H7 (cell line): ENCODE measurements at regions not wholly inside any gene's neighbourhood (a gene's known extent, or its start where the extent isn't known, plus 50 kb on each side); places are given as distances from the start of the nearest gene placed in this dataset.

ENCODE experiments used
- DNase-seq: peaks from one replicate; pipeline ENCODE4 v3.0.0; 2012
- H3K27me3 ChIP-seq: 2 replicates; pipeline ENCODE4 v1.6.0; 2011; ENCODE audit warnings: mild to moderate bottlenecking, low read length; ENCODE audit not compliant: control insufficient read depth, insufficient read depth
- H3K36me3 ChIP-seq: replicated peaks from 2 replicates; pipeline ENCODE4 v1.5.1; 2011; ENCODE audit warnings: low read length; ENCODE audit not compliant: control insufficient read depth, insufficient read depth
- H3K4me3 ChIP-seq: 2 replicates; pipeline ENCODE4 v1.5.1; 2011; ENCODE audit warnings: low read depth, mild to moderate bottlenecking, control low read depth, low read length, moderate library complexity; ENCODE audit not compliant: insufficient read depth

DNA sequence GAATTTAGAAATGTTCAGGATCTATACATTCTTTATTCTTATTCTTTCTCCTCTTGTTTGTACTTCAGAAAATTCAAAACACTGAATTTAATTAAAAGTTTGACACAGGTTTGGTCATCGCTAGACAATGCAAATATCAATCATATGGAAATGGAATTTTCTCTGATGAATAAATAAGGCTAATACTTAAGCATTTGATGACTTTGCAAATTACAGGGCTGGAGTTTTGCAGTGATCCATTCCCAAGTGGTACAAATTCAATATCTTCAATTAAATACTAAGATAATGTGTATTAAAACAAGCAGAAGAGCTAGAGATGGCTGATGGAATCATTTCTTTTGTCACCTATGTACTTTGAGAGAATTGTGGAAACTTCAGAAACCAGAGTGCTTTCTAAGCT is 439.6 kb downstream of the DYNC2H1 start:
- Histone ChIP-seq H3K4me3 (no peak overlapping the region), H3K36me3 (no peaks in the 10 kb centered on the region), H3K27me3 (no peaks in the 10 kb centered on the region)
- no peak for DNase-seq

DNA sequence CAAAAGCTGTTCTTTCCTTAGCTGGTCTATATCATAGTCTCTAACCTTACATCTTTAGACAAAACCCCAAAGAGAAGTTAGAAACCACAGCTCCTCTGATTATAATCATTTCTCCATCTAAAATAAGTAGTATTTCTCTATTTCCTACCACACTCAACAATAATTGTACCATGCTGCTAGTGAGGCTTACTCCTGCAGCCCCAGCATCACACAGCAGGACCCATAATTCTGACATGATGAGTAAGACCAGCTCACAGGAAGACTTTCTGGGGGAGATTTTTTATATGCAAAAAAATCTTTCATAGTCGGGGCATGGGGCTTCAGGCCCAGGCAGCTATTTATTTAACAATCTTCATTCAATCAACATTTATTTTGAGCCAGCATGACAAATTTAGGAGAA is 441.6 kb downstream of the DYNC2H1 start:
- Histone ChIP-seq H3K36me3 (no peaks in the 10 kb centered on the region), H3K27me3 (no peaks in the 10 kb centered on the region), H3K4me3 (no peak overlapping the region)
- DNase-seq: no peak

DNA sequence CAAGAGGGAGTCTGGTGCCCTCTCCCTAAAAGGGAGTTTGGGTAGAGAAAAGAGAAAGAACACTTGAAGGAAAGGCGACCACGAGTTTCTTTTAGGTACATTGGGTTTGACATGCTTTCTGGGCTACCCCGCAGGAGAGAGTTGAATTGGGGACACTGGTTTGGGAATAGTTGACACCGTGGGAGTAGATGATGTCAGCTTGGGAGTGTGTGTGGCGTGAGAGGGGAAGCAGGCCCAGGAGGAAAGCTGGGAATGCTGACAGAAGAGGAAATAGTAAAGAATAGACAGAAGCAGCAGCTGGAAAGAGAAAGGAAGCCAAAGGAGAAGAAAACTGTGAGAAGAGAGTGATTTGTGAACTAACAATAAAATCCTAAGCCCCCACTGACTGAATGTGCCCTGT is 442.9 kb downstream of the DYNC2H1 start:
- Histone ChIP-seq H3K27me3 (no peaks in the 10 kb centered on the region), H3K4me3 (no peak overlapping the region), H3K36me3 (no peaks in the 10 kb centered on the region)
- no peak for DNase-seq

GRCh38 chr11:103556171-103556570 is 446.9 kb downstream of the DYNC2H1 start:
- no peaks in the 10 kb centered on the region for H3K27me3 ChIP-seq
- H3K4me3 ChIP-seq: no peak overlapping the region
- DNase-seq: no peak
- no peaks in the 10 kb centered on the region for H3K36me3 ChIP-seq

DNA sequence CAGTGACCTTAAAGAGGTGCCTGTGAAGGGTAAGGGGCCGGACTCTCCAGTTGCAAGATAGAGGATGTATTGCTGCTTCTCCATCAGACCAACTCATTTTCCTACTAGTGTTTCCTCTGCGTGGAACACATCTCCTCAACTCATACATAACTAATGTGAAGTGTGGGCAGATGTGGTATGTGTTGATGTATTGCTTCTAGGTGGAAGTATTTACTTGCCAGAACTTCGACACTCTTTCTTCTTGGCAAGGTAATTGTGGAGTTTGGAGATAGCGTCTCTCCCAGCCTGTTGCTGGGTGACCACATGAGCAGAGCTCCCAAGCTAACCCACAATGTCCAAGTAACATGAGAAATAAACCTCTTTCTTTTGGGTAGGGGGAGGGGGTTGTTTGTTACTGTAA is 456.9 kb downstream of the DYNC2H1 start:
- Histone ChIP-seq H3K36me3 (no peaks in the 10 kb centered on the region), H3K27me3 (no peaks in the 10 kb centered on the region), H3K4me3 (no peak overlapping the region)
- no peak for DNase-seq

- Histone ChIP-seq H3K36me3 (no peaks in the 10 kb centered on the region), H3K27me3 (no peaks in the 10 kb centered on the region), H3K4me3 (no peak overlapping the region)
- DNase-seq: no peak
These were observed 454.7 kb upstream of the DDI1 start for GRCh38 chr11:103581760-103582159.

DNA sequence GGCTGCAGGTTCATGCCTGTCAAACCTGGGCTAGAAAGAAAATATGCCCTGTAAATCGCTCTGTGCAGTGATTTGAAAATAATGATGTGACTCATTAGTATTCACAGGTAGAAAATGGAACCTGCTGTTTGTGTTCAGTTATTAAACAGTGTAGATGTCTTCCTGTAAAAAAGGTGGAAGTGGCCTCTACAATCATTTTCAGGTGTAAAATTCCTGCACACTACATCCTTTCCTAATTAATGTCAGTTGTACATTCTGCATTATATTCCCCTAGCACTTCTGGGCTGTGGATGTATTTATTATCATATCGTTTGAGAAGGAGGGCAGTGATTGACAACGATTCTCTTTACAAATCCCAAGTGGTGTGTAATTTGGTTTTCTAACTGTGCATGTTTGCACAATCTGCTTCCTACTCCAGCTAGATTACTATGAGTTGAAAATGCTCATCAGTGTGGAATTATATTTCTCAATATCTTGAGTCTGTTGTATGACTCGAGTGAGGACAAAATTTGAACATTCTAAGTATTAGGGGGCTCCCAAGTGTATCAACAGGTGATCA is 454.0 kb upstream of the DDI1 start:
- H3K27me3 ChIP-seq: no peaks in the 10 kb centered on the region
- no peak for DNase-seq
- no peaks in the 10 kb centered on the region for H3K36me3 ChIP-seq
- H3K4me3 ChIP-seq: no peak overlapping the region

- DNase-seq: no peak
- Histone ChIP-seq H3K27me3 (no peaks in the 10 kb centered on the region), H3K4me3 (no peak overlapping the region), H3K36me3 (no peaks in the 10 kb centered on the region)
These were observed 452.4 kb upstream of the DDI1 start for GRCh38 chr11:103584021-103584420.

DNA sequence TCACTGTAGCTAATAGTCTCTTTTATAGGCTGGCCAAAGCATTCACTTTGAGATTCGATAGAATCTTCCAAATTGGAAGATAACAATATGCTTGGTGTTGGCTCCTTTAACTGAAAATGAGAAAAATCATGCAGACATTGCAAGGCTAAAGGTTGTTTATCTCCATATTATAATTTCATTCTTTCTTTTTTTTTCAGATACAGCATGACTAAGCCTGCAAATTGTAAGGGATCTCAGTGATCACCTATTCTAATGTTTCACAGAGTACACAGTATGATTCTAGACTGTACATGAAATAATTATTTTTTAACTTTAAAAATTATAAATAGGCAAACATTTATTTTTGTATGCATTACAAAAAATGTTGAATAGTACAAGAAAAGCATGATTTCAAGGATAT is 451.7 kb upstream of the DDI1 start:
- Histone ChIP-seq H3K27me3 (no peaks in the 10 kb centered on the region), H3K36me3 (no peaks in the 10 kb centered on the region), H3K4me3 (no peak overlapping the region)
- DNase-seq: no peak

DNA sequence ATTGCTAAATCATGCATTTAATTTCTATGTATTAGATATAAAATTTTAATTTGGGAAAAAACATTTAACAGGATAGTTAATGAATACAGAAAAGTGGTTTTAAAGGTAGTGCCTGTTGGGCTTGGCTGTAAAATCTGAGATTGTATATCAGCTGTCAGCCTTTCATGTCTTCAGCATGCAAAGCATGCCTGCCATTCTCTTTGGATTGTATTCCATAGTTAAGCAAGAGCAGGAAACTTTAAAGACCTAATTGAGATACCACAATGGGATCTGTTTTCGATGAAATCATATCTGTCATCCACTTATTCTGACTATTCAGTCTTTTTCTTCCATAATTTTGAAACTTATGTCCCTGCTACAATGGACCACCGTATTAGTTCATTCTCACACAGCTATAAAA is 451.0 kb upstream of the DDI1 start:
- H3K4me3 ChIP-seq: no peak overlapping the region
- no peaks in the 10 kb centered on the region for H3K36me3 ChIP-seq
- no peaks in the 10 kb centered on the region for H3K27me3 ChIP-seq
- DNase-seq: no peak

DNA sequence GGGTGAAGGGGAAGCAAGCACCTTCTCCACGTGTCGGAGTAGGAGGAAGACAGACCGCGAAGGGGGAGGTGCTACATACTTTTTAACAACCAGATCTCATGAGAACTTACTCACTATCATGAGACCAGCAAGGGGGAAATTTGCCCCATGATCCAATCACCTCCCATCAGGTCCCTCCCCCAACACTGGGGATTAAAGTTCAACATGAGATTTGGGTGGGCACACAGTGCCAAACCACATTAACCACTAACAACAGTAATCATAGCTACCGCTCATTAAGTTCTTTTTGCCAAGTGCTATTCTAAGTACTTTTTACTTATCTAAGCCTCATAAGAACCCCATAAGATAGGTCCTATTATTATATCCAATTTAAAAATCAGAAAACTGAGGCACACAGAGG is 450.5 kb upstream of the DDI1 start:
- Histone ChIP-seq H3K4me3 (no peak overlapping the region), H3K27me3 (no peaks in the 10 kb centered on the region), H3K36me3 (no peaks in the 10 kb centered on the region)
- DNase-seq: no peak

DNA sequence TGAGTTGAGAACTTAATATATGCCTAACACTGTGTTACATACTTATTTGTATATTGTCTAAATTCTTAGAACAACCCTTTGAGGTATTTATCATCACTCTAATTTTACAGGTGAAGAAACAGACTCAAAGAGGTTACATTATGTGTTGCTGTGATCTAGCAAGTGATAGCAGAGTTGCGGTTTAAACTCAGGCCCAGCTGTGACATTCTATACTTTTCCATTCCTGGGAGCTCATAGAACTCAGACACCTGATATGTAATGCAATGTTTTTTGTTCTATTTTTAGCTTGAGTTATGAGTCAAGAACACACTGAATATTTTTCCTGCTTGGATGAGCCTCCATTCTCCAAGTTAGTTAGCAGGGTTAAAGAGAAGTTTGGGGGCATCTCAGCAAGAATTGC is 449.7 kb upstream of the DDI1 start:
- no peak for DNase-seq
- no peaks in the 10 kb centered on the region for H3K27me3 ChIP-seq

DNA sequence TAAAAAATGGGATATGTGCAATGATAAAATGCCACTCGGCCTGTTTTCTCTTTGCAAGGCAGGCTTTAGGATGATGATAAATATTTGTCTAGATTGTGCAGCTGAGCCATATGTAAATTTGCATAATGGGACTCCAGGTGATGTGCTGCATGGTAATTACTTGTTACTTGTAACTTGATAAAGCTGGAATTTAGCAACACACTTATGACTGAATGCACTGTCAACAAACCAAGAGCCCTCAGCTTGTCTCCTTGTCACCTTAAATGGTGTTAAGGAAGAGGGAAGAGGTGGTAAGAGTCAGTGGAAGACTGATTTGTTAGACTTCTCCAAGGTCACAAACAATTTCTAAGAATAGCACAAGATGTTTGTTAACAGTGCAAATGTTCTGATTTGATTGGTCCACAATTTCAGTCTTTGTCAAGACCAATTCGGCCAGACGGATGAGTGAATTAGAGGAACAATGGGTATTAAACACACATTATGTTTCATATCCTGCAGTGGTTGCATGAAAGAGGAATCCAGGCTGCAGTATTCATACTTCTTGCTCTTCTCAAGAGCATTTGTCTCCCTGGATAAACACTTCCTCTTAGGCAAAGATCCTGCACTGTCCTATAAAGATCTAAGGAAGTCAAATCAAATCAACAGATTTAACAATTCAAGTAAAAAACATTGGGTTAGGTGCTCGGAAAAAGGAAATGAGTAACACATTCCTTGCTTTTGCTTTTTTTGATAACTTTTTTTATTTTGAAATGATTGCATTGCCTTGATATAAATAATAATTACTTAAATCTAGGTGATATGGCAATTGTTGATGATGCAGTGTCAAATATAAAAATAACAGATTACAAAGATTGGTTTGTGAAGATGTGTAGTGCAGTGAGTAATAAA is 448.3 kb upstream of the DDI1 start:
- no peaks in the 10 kb centered on the region for H3K36me3 ChIP-seq
- H3K4me3 ChIP-seq: no peak overlapping the region
- no peak for DNase-seq
- no peaks in the 10 kb centered on the region for H3K27me3 ChIP-seq

More for the DNA sequence above, 449.7 kb upstream of the DDI1 start:
- H3K4me3 ChIP-seq: no peak overlapping the region
- H3K36me3 ChIP-seq: no peaks in the 10 kb centered on the region

DNA sequence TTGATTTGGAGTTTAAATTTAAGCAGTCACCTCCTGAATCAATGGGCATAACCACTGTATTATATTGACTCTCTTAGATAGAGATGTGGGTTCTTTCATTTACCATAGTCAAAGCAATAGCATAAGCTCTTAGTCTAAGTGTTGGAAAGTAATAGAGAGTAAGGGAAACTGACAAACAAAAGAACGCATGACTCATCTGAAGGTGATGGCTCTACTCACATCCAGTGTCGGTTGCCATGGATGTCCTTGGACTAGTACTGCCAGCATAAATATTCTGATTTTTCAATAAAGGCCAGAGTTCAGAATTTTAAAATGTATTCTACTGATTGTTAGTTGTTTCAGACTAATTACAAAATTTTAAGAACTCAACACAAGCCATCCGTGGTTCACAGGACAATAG is 444.9 kb upstream of the DDI1 start:
- no peak for DNase-seq
- no peaks in the 10 kb centered on the region for H3K27me3 ChIP-seq

DNA sequence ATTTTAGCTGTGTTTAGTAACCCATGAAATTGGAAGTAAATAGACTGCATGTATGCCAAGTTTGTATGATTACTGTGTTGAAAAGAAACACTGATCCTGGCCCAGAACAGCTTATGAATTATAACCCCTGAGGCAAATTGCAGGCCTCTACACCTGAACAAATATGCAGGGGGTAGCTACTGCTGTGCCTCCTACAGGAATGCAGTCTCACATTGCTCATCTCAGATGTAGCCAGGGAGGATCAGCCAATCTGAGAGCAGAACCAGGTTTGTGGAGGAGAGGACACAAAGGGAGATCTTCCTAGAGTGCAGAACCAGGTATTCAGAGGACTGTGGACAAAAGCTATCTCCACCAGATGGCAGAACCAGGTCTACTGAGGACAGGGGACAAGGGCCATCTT is 442.2 kb upstream of the DDI1 start:
- Histone ChIP-seq H3K36me3 (no peaks in the 10 kb centered on the region), H3K27me3 (no peaks in the 10 kb centered on the region), H3K4me3 (no peak overlapping the region)
- DNase-seq: no peak

More for the DNA sequence above, 444.9 kb upstream of the DDI1 start:
- Histone ChIP-seq H3K36me3 (no peaks in the 10 kb centered on the region), H3K4me3 (no peak overlapping the region)
